GM21515 (cell line): ENCODE measurements at regions not wholly inside any gene's neighbourhood (a gene's known extent, or its start where the extent isn't known, plus 50 kb on each side); places are given as distances from the start of the nearest gene placed in this dataset.
"Not testable (repeated sequence)": the region's sequence is repeated elsewhere in the genome, so short reads cannot be mapped to it uniquely, and the experiment has no call there.

Experiments
- ATAC-seq: cut with Tn5 transposase; IDR thresholded peaks from one replicate; pipeline ENCODE4 v1.9.1; 2021; ENCODE audit not compliant: unreplicated experiment

DNA sequence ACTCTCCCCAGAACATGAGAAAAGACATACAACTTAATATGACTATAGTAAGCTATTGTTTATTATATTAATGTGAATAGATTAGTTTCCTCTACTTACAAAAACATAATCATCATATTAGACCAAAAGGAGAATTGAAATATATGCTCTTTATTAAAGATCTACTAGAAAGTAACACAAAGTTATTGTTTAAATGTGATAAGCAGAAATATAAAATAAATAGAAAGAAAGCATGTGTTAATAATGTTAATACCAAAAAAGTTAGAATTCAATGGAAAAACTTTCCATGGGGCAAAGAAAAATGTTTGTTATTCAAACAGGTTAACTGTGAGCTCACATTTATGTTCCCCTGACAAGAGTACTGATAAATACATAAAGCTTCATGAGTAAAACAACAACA, 421.4 kb upstream of the UBE2E3 start:
- no peak for ATAC-seq

DNA sequence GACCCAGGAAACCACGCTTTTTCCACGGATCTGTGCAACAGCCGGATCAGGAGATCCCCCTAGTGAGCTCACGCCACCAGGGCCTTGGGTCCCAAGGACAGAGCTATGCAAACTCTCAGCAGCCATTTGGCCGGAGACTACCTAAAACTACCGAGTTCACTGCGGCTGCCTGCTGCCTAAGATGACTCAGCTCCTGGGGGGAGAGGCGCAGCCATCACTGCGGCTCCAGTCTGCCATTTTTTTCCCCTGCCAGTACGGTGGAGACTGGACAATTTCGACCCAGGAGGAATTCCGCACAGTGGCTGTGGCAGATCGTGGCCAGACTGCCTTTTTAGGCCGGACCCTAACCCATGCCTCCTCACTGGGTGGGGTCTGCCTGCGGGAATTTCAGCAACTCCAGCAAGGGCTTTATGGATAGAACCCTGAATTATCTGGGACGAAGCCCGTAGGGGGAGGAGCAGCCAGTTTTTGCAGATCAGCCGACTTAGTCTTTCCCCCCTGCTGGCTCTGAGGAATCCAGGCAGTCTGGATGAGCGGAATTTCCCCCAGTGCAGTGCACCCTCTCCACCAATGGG, 424.9 kb upstream of the UBE2E3 start:
- no peak for ATAC-seq

DNA sequence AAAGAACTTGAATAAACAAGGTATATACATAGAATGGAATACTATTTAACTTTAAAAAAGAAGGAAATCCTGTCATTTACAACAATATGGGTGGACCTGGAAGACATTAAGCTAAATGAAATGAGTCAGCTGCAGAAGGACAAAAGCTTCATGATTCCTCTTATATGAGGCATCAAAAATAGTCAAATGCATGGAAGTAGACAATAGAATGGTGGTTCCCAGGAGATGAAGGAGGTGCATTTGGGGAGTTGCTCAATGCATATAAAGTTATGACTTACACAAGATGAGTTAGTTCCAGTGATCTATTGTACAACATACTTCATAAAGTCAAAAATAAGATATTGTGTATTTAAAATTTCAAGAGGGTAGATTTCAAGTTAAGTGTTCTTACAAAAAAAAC, 426.1 kb upstream of the UBE2E3 start:
- ATAC-seq = no peak

DNA sequence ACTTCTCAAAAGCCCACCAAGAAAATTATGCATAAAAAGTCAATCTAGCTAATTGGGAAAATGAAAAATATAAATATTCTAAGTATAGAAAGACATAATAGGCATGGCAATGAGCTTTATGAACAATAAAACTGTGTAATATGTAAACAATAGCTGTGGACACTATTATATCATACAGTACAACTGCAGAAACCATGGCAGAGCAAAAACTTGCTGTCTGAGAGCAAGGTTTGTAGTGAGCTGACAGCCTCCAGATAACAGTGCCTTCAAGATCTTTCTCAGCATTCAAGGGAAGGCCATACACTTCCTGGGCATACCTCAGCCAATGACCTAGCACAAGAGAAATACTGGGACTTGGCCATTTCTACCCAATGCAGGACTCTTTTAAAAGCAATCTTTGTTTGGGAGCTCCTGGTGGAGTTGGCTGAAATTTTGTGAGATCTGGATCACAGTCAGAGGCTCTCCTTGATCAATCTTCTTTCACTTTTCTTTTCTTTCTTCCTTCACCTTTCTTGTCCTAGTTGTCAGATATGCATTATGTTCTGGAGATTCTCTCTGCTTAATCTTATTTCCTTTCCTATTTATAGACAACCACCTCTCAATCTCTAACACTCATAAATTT, 427.2 kb upstream of the UBE2E3 start:
- ATAC-seq = no peak

DNA sequence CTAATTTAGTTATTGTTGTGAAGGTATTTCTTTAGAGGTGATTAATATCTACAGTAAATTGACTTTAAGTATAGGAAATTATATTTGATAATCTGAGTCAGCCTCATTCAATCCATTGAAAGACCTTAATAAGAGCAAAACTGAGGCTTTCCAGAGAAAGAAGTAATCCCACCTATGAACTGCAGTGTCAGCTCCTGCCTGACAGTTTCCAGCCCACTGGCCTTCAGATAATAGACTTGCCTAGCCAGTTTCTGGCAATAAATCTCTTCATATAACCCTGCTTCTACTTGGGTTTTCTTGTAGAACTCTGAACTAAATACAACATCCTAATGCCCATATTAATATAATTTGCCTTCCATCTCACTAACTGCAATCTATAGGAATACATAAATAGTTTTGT, 437.9 kb upstream of the UBE2E3 start:
- ATAC-seq = no peak

DNA sequence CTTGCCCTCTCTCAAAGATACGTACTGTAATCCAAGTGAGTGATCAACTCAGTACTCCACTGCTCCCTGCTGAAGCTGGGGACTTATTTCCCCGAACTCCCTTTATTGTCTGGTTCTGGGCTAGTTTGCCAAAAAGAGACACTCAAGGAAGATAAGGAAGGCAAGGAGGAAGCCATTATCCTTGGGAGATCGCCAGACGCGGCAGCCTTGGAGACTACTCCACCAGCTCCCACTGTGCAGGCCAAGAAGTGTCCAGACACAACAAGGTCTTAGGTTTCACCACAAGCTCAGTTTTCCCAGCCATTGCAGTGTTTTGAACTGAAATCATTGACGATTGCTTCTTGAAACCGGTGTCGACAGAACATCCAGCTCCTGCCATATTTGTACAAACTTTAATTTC, 439.6 kb upstream of the UBE2E3 start:
- no peak for ATAC-seq

DNA sequence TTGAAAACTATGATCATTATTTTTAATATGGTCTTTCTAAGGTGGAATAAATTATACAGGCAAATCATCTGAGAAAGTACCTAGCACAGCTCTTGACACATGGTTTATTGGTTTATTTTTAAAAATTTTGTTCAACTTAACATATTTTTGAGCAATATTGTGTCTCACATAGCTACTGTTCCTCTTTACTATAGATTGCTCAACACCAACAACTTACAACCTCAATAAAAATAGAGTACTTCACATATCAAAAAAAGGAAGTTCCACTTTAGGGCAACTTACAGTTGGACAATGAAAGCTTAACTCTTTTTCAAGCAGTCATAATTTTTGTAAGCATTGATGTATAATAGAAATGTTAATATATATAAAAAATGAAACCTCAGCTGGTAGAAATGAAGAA, 440.9 kb upstream of the UBE2E3 start:
- ATAC-seq = no peak

DNA sequence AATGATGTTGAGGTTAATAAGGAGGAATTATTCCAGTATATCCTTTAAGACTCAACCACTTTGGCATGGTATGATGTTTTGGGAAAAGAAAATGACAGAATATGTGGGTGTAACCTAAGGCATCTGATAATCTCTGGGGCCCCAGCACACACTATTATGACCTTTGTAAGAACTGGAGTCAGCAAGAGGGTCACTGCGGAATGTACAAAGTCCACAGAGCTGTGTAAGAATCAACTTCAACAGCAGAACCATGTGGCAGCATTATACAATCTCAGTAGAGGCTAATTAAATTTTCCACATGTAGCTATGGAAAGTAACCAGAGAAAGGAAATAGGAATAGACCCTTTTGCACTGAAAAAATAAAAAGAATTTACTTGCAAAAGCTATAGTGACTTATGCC, 445.1 kb upstream of the UBE2E3 start:
- no peak for ATAC-seq

DNA sequence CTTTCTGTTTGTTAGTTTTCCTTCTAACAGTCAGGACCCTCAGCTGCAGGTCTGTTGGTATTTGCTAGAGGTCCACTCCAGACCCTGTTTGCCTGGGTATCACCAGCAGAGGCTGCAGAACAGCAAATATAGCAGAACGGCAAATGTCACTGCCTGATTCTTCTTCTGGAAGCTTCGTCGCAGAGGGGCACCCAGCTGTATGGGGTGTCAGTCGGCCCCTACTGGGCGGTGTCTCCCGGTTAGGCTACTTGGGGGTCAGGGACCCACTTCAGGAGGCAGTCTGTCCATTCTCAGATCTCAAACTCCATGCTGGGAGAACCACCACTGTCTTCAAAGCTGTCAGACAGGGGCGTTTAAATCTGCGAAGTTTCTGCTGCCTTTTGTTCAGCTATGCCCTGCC, 448.6 kb upstream of the UBE2E3 start:
- not testable (repeated sequence) for ATAC-seq

DNA sequence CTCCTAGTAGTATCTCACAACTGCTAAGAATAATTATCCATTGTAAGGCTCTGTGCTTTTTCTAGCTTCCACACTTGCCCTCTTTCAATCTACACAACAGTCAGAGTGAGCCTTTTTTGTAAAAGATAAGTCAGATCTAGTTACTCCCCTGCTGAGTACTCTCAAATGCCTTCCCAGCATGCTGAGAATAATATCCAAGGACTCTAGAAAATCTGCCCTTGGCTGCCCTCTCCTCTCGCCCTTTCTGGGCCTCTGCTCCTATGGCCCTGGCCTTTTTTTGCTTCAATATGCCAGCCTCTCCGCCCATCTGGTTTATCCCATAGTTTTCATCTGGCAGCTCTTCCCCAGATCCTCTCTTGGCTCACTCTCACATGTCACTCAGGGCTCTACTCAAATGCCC, 455.9 kb upstream of the UBE2E3 start:
- no peak for ATAC-seq

DNA sequence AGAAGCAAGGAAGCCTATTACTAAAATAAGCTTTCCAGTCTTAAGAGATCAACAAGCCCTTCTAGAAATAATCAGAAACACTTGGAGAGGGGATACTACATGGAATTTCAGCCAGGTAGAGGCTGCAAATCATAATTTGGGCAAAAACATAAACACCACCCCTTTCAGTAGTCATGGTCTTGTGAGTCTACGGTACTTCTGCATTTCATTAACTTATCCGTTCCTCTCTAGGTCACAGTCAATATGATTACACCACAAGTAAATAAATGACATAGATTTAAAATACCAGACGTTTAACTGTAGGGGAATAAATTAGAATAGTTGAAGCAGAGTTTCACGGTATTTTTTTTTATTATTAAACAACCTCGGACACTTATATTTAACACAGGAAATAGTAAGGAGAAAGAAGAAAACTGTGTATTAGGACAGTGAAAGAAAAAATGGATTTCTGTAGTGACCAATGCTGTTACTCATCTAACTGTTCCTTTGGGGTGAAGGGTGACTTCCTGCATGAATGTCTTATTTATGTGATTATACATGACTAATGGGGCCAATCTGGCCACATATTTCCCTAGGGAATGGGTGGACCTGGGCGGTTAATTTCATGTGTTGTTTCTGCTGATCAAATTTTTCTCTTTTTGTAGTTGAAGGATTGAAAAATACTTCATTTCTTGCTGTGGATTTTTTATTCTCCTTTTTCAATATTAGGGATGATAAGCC, 456.6 kb upstream of the UBE2E3 start:
- no peak for ATAC-seq

DNA sequence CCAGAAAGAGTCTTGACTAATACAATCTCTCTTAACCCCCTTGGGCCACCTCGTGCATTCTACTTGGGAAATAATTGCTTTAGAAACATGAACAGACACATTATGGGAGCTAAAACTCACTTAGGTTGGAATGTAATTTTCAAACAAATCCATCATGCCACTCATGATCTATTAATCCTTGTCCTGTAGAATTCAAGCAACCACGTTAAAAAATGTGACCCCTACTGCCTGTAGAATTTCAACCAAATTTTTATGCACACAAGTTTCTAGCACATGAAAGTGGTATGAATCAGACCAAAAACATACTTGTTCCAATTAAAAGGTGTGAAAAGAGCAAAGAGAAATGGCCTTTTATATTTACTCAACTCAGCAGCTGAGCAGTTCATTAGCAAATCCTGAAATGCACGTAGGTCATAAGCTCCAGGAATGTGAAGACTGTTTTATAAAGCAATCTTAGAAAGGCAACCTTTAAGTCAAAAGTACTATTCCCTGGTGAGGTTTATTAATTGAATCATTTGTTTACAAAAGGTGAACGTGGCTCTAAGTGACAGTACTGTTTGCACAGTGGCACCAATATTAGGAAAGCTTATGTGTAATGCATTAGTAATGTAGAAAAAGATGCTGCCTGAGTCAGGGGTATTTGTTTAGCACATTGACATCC, 459.4 kb upstream of the UBE2E3 start:
- ATAC-seq = no peak

DNA sequence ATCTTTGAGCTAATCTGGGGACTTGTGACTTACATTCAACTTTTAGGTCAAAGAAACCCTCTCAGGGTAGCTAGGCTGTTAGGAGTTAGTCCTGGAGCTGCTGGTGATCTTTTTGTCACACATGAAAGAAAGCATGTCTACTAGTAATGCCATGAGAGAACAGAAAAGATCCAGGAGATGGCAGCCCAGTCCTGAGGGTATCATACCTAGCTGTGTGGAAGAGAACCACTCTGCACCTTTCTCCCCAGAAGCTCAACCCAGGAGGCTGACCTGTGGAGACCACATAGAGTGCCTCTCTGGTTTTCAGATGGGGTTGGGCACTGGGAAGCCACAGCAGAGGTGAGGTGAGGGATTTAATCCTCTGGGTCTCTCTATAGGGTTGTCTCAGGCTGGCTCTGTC, 460.2 kb upstream of the UBE2E3 start:
- ATAC-seq = no peak

DNA sequence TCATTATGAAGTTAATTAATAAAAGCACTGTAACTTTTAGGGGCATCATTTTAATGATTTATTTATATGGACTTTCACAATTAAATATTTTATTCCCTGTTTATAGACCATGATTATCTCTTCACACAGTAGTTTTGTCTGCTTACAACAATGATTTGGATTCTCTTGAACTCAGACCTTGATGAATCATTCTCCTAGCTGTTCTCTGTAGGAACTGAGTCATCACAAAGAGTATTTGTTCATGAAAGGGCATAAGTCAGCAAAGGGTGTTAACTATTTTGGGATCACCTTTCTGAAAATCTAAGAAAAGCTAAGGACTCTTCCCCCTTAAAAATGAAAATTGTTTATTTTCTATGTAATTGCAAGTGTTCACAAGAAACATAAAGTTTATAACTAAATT, 461.1 kb upstream of the UBE2E3 start:
- no peak for ATAC-seq

DNA sequence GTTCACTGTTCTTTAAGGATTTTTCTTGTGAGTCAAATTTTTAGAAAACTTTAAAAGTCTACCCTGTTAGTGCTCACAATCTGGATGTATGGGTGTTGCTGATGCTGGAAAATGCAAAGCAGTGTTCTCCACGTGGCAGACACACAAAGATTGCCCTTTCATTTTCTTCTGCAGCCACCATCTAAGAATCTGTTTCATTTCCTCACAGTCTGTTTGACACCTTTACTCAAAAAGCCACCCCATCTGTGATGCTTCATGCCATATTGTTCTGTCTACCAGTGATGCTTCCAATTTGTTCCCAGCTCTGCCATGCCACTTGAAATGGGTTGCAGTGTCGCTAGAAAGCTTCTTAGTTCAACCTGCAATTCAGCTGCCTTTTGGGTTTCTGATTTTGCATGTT, 464.2 kb upstream of the UBE2E3 start:
- ATAC-seq = no peak

DNA sequence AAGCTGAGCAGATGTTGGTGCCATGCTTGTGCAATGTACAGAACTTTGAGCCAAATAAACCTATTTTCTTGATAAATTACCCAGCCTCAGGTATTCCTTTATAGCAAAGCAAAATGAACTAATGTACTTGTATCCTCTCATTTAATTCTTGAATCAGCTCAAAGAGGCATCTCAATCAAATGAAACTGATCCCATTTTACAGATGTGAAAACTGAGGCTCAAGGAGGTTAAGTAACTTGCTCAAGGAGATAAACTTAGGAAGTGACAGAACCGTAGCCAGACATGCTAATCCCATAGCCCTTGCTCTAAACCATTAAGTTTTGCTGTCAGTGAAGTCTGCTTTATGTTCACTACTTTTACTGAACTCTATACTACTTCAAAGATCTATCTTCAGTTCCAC, 467.0 kb upstream of the UBE2E3 start:
- no peak for ATAC-seq

DNA sequence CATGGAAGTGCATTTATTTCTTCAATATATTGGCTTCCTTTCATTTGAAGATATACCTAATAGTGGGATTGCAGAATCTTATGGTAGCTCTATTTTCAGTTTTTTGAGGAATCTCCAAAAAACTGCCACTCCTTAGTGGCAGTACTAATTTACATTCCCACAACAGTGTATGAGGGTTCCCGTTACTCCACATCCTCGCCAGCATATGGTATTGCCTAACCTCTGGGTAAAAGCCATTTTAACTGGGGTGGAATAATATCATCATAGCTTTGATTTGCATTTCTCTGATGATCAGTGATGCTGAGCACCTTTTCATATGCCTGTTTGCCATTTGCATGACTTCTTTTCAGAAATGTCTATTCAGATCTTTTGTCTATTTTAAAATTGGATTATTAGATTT, 471.9 kb upstream of the UBE2E3 start:
- ATAC-seq = no peak

DNA sequence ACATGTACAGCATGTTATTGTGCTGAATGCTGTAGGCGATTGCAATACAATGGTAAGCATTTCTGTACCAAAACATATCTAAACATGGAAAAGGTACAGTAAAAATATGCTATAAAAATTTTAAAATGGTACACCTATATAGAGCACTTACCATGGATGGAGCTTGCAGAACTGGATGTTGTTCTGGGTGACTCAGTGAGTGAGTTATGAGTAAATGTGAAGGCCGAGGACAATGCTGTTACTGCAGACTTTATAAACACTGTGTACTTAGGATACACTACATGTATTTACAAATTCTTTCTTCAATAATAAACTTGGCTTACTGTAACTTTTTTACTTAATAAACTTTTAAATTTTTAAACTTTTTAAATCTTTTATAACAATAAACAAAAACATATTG, 473.4 kb upstream of the UBE2E3 start:
- ATAC-seq = no peak

DNA sequence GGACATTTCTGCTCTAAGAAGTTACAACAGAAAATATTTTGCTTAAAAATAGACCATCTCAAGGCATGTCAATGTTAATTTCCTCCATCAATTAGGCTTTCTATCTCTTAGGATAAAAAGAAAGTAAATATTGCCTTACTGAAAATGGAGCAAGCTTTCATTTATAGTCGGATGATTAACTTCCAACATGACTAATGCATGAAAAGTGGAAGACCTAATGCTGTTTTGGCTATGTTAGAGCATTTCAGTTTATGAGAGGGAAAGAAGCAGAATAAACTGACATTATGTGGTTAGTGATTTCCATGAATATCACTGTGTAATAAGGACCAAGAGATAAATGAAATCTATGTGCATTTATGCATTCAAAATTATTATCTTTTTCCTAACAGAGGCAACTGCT, 475.2 kb upstream of the UBE2E3 start:
- no peak for ATAC-seq

DNA sequence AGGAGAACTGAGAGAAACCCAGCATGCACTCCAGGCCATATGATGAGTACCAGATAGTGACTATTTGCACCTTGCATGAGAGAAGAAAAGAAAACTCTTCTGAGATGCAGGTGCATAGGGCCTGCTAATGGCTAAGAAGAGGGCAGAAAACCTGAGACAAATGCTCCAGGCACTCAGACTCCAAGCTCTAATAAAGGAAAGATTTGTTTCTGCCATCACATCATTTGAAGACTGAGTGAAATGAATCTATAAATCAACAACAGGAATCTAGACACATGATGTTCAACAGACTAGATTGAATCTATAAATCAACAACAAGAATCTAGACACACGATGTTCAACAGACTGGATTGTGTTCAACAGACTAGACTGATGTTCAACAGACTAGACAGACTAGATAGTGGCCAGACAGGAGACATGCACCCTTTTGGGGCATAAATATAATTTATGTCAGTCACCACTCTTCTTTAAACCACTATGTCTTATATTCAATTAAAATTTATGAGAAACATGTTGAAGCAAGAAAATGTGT, 482.7 kb upstream of the UBE2E3 start:
- ATAC-seq = no peak

DNA sequence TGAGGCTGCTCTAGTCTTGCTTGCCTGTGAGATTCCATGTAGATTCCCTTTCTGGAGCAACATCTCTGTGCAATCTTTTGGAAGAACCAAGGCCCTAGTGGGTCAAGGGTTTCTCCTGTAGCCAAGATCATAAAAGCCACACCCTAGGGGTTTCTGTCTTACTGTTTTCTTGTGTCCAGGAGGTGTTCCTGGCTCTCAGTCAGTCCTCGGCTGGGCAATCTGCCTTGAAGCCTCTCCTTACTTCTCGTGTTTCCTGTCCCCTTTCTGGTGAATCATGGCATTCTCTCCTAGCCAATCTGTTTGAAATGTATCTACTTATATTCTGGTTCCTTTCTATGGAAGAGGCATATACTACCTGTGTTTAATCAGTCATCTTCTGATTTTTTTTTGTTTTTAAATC, 484.8 kb upstream of the UBE2E3 start:
- ATAC-seq = no peak

DNA sequence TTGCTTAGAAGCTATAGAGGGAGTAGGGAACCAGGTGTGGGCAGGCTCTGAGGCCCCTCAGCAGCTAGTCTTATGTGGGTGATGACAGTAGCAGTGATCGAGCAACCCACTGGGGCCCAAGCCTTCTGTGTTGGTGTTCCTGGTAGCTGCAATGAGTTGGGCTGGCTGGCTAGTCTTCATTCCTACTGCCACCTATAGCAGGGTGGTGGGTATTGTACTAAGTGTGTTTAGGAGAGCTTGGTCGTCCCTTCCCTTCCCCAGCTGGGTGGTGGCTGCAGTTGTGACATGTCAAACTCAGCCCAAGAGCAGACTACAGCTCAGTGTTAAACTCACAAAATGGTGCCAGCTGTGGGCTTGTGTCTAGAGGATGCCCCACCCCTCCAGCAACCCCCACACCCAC, 486.1 kb upstream of the UBE2E3 start:
- no peak for ATAC-seq
